ENCODE measurements at regions not wholly inside any gene's neighbourhood (a gene's known extent, or its start where the extent isn't known, plus 50 kb on each side); places are given as distances from the start of the nearest gene placed in this dataset.
A peak's percentile ranks its signal among the peaks of the same experiment; 100 is the strongest.

GRCh38 chr20:61119273-61119672 lies 132.8 kb upstream of the CDH4 start:
- DNase-seq (no peak), ATAC-seq (no peak)
- no peaks in the 10 kb centered on the region for H3K4me1 ChIP-seq
- H3K4me3 ChIP-seq = no peak overlapping the region
- intact Hi-C loops (cut with DNase I) = no loop called here
- no peaks in the 10 kb centered on the region for H3K36me3 ChIP-seq
- TF ChIP-seq CTCF (IDR thresholded peaks at IDR 0.05) = no peak
- H3K9me3 ChIP-seq = no peaks in the 10 kb centered on the region
- H3K27ac ChIP-seq = no peak overlapping the region
- no peaks in the 10 kb centered on the region for H3K27me3 ChIP-seq (ENCODE audit: low read depth)

GRCh38 chr20:61119794-61120410 lies 132.2 kb upstream of the CDH4 start:
- DNase-seq = no peak
- intact Hi-C loops (cut with DNase I) = no loop called here

GRCh38 chr20:61120595-61121515 lies 131.2 kb upstream of the CDH4 start:
- no peak for DNase-seq
- no peaks in the 10 kb centered on the region for H3K9me3 ChIP-seq

More at GRCh38 chr20:61119794-61120410, 132.2 kb upstream of the CDH4 start:
- H3K36me3 ChIP-seq = no peaks in the 10 kb centered on the region
- no peaks in the 10 kb centered on the region for H3K4me1 ChIP-seq
- no peaks in the 10 kb centered on the region for H3K27me3 ChIP-seq (ENCODE audit: low read depth)
- no peak for ATAC-seq
- TF ChIP-seq CTCF (IDR thresholded peaks at IDR 0.05) = no peak
- no peaks in the 10 kb centered on the region for H3K9me3 ChIP-seq
- H3K4me3 ChIP-seq = no peak overlapping the region
- H3K27ac ChIP-seq = no peak overlapping the region

GRCh38 chr20:61121661-61122060 lies 130.4 kb upstream of the CDH4 start:
- Histone ChIP-seq H3K36me3 (no peaks in the 10 kb centered on the region), H3K27ac (no peak overlapping the region), H3K27me3 (ENCODE audit: low read depth) (no peaks in the 10 kb centered on the region), H3K4me1 (no peaks in the 10 kb centered on the region), H3K9me3 (no peaks in the 10 kb centered on the region), H3K4me3 (no peak overlapping the region)
- ATAC-seq (no peak), DNase-seq (no peak)
- TF ChIP-seq CTCF (IDR thresholded peaks at IDR 0.05) = no peak
- intact Hi-C loops (cut with DNase I) = no loop called here

More at GRCh38 chr20:61120595-61121515, 131.2 kb upstream of the CDH4 start:
- peak; percentile 54 to 66 for ATAC-seq
- H3K4me1 ChIP-seq = no peaks in the 10 kb centered on the region
- no peaks in the 10 kb centered on the region for H3K27me3 ChIP-seq (ENCODE audit: low read depth)
- H3K27ac ChIP-seq = no peak overlapping the region
- intact Hi-C loops (cut with DNase I) = no loop called here
- peak; percentile 52 for TF ChIP-seq CTCF (IDR thresholded peaks at IDR 0.05)
- H3K4me3 ChIP-seq = no peak overlapping the region
- no peaks in the 10 kb centered on the region for H3K36me3 ChIP-seq

DNA sequence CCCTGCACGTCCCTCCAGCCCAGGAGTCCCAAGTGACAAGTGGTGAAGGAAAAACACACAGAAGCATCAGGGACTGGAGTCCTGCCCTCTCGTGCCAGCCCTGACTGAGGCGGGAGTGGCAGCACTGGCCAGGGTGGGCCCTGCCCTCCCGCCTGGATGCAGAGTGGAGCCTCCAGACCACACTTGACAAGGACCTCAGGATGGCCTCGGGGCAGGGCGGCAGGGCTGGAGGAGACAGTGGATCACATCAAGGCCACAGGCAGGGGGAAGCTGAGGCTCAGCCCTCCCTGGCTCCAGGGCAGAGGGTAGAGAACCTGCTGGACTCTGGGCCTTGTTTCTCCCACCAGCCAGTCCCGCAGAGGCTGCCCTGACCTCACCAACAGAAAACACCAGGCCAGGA lies 128.8 kb upstream of the CDH4 start:
- no peak for ATAC-seq

More for the DNA sequence above, 128.8 kb upstream of the CDH4 start:
- Histone ChIP-seq H3K4me1 (no peaks in the 10 kb centered on the region), H3K27me3 (ENCODE audit: low read depth) (no peaks in the 10 kb centered on the region), H3K36me3 (no peaks in the 10 kb centered on the region), H3K9me3 (no peaks in the 10 kb centered on the region), H3K4me3 (no peak overlapping the region), H3K27ac (no peak overlapping the region)
- DNase-seq = no peak
- TF ChIP-seq CTCF (IDR thresholded peaks at IDR 0.05) = no peak
- intact Hi-C loops (cut with DNase I) = no loop called here
